GM23338 (cell line): ENCODE measurements at regions not wholly inside any gene's neighbourhood (a gene's known extent, or its start where the extent isn't known, plus 50 kb on each side); places are given as distances from the start of the nearest gene placed in this dataset.

Experiments used
- CTCF ChIP-seq, 2 experiments: fragments of 200-600 bp in 1 of 2; sonication (generic) in 1 of 2; conservative IDR thresholded peaks; 2 replicates each; pipeline versions ENCODE4 v1.5.1 to v1.6.1; 2016 to 2017; ENCODE audit warnings: antibody characterized with exemption in 2 of 2, low read depth in 2 of 2, mild to moderate bottlenecking in 2 of 2, moderate library complexity in 1 of 2
- ETS1 ChIP-seq: IDR thresholded peaks from 2 replicates; pipeline ENCODE4 v1.6.1; 2016; ENCODE audit warnings: antibody characterized with exemption
- EZH2 ChIP-seq: fragments of 200-600 bp; sonication (generic); IDR thresholded peaks from one replicate; pipeline ENCODE4 v1.8.0; 2017; ENCODE audit warnings: antibody characterized with exemption, mild to moderate bottlenecking, low read depth; ENCODE audit not compliant: unreplicated experiment
- POLR2AphosphoS5 ChIP-seq: IDR thresholded peaks from 2 replicates; pipeline ENCODE4 v1.6.1; 2016; ENCODE audit warnings: antibody characterized with exemption, low read depth

DNA sequence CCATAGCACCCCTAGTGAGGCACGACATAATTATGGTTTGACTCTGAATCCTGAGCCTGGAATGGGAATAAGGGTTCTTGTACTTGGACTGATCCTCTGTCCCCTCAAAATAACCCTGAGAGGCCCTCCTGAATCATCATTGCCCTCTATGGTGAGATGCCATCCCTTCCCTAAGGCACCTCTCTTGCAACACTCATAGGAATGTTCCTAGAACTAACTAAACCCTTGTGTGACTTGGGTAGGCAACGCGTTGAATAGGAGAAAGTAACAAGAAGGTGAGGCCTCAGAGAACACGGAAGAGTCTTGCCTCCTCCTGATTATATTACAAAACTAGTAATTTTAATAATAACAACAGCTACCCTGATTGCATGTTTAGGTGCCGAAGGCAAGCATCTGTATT is 189.1 kb upstream of the ANKFN1 start:
- TF ChIP-seq CTCF (conservative IDR thresholded peaks at IDR 0.05; ENCODE audit: low read depth in 2 of 2) (no peak), ETS1 (no peak), POLR2AphosphoS5 (no peak), EZH2 (no peak)
